Erythroblast (primary cell): ENCODE measurements at regions not wholly inside any gene's neighbourhood (a gene's known extent, or its start where the extent isn't known, plus 50 kb on each side); places are given as distances from the start of the nearest gene placed in this dataset.

ENCODE experiments used
- GATA1 ChIP-seq: IDR thresholded peaks from 2 replicates; pipeline ENCODE4 v1.6.1; 2011; ENCODE audit warnings: low read depth, mild to moderate bottlenecking, control low read depth, low read length, moderate library complexity
- POLR2A ChIP-seq: IDR thresholded peaks from 2 replicates; pipeline ENCODE4 v1.6.1; 2011; ENCODE audit warnings: mild to moderate bottlenecking, low read length

DNA sequence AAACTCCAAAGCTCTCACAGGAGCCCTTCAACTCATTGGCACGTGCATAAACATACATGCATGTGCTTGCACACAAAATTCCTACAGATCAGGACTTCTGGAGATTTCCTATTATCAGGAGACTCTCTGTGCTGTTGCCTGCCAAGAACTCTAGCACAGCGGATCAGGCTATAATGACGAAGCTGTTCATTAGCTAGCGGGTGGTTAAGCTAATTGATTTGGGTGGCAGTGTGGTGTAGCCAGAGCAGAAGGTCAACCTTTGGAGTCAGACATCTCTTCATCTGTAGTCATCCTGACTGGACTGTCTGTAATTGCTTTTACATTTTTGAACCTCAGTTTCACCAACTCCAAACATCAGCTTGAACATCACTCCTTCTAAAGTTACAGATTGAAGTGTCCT, 69.0 kb downstream of the KIF2B start:
- TF ChIP-seq POLR2A, result no peak
- no peak for TF ChIP-seq GATA1
